ENCODE measurements at regions not wholly inside any gene's neighbourhood (a gene's known extent, or its start where the extent isn't known, plus 50 kb on each side); places are given as distances from the start of the nearest gene placed in this dataset.

GRCh38 chr11:35061516-35062440, 77.2 kb upstream of the CD44 start:
- no peak for TF ChIP-seq POLR2A (IDR thresholded peaks at IDR 0.05)
- TF ChIP-seq, protein P1, sequence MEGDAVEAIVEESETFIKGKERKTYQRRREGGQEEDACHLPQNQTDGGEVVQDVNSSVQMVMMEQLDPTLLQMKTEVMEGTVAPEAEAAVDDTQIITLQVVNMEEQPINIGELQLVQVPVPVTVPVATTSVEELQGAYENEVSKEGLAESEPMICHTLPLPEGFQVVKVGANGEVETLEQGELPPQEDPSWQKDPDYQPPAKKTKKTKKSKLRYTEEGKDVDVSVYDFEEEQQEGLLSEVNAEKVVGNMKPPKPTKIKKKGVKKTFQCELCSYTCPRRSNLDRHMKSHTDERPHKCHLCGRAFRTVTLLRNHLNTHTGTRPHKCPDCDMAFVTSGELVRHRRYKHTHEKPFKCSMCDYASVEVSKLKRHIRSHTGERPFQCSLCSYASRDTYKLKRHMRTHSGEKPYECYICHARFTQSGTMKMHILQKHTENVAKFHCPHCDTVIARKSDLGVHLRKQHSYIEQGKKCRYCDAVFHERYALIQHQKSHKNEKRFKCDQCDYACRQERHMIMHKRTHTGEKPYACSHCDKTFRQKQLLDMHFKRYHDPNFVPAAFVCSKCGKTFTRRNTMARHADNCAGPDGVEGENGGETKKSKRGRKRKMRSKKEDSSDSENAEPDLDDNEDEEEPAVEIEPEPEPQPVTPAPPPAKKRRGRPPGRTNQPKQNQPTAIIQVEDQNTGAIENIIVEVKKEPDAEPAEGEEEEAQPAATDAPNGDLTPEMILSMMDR (IDR thresholded peaks at IDR 0.05): no peak
- DNase-seq: no peak
- Histone ChIP-seq H3K27ac (no peak overlapping the region), H3K4me3 (no peak overlapping the region), H3K9me3 (no peaks in the 10 kb centered on the region), H3K27me3 (no peaks in the 10 kb centered on the region), H3K4me1 (no peaks in the 10 kb centered on the region), H3K36me3 (ENCODE audit: low read depth, missing control alignments) (no peaks in the 10 kb centered on the region)
- WGBS, 2 donors: 74 to 84% methylated on average over 5 of the region's 5 CpGs
- intact Hi-C loops (cut with DNase I; ENCODE audit: low total_unique reads): no loop called here

GRCh38 chr11:35063488-35063931, 75.5 kb upstream of the CD44 start:
- Histone ChIP-seq H3K36me3 (ENCODE audit: low read depth, missing control alignments) (no peaks in the 10 kb centered on the region), H3K27ac (no peak overlapping the region), H3K27me3 (no peaks in the 10 kb centered on the region), H3K4me1 (no peaks in the 10 kb centered on the region), H3K4me3 (no peak overlapping the region), H3K9me3 (no peaks in the 10 kb centered on the region)
- DNase-seq: no peak
- WGBS, 2 donors: 89 to 95% methylated on average over 6 of the region's 6 CpGs
- no peak for TF ChIP-seq POLR2A (IDR thresholded peaks at IDR 0.05)
- TF ChIP-seq, protein P1 (IDR thresholded peaks at IDR 0.05): no peak
- intact Hi-C loops (cut with DNase I; ENCODE audit: low total_unique reads): no loop called here

- Histone ChIP-seq H3K36me3 (ENCODE audit: low read depth, missing control alignments) (no peaks in the 10 kb centered on the region), H3K27ac (no peak overlapping the region), H3K27me3 (no peaks in the 10 kb centered on the region), H3K4me1 (no peaks in the 10 kb centered on the region), H3K9me3 (no peaks in the 10 kb centered on the region), H3K4me3 (no peak overlapping the region)
- no peak for TF ChIP-seq POLR2A (IDR thresholded peaks at IDR 0.05)
- TF ChIP-seq, protein P1 (IDR thresholded peaks at IDR 0.05): no peak
- intact Hi-C loops (cut with DNase I; ENCODE audit: low total_unique reads): no loop called here
- no peak for DNase-seq
- WGBS, 2 donors: 80 to 84% methylated on average over 8 of the region's 8 CpGs
Observed at GRCh38 chr11:35064114-35064800, 74.7 kb upstream of the CD44 start.

- intact Hi-C loops (cut with DNase I; ENCODE audit: low total_unique reads): no loop called here
- no peak overlapping the region for H3K4me3 ChIP-seq
- WGBS, 2 donors: 73 to 74% methylated on average over 3 of the region's 3 CpGs
- no peaks in the 10 kb centered on the region for H3K36me3 ChIP-seq (ENCODE audit: low read depth, missing control alignments)
- no peak for DNase-seq
- H3K4me1 ChIP-seq: no peaks in the 10 kb centered on the region
- TF ChIP-seq, protein P1 (IDR thresholded peaks at IDR 0.05): no peak
- no peaks in the 10 kb centered on the region for H3K9me3 ChIP-seq
- H3K27me3 ChIP-seq: no peaks in the 10 kb centered on the region
- H3K27ac ChIP-seq: no peak overlapping the region
Observed at GRCh38 chr11:35065566-35065965, 73.4 kb upstream of the CD44 start.
